Keratinocyte (primary cell): ENCODE measurements at regions not wholly inside any gene's neighbourhood (a gene's known extent, or its start where the extent isn't known, plus 50 kb on each side); places are given as distances from the start of the nearest gene placed in this dataset.

Experiments
- CTCF ChIP-seq, 3 experiments: IDR thresholded peaks in 1 of 3; conservative IDR thresholded peaks in 1 of 3; optimal IDR thresholded peaks in 1 of 3; 2 replicates in 2 of 3; 3 replicates in 1 of 3; pipeline versions ENCODE3 to v1.5.1; 2011; ENCODE audit warnings: low read length in 3 of 3, mild to moderate bottlenecking in 3 of 3, moderate library complexity in 2 of 3, control low read depth in 1 of 3, inconsistent platforms in 1 of 3; ENCODE audit not compliant: insufficient read depth in 2 of 3; ENCODE audit errors: extremely low read depth in 1 of 3
- EZH2 ChIP-seq: IDR thresholded peaks from one replicate; pipeline ENCODE4 v1.6.1; 2012; ENCODE audit warnings: inconsistent platforms, mild to moderate bottlenecking, low read length, moderate library complexity

DNA sequence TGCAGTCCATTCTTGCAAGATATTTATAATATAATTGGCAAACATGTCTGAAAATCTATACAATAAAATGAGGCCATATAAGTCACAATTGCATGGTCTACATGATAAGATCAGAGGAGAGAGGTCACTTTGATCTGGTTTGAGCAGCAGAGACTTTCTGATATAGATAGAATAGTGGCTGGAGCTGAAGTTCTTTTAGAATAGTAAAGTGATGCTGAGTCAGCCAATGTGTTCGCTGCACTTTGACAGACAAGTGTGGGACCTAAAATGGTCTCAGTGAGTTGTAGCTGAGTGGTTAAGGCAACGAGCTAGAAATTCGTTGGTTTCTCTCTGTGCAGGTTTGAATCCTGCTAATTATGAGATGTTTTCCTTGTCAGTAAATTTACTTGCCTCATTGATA, 257.0 kb upstream of the C11orf87 start:
- no peak for TF ChIP-seq CTCF (optimal IDR thresholded peaks at IDR 0.05 in 1 of 3, IDR thresholded peaks at IDR 0.05 in 1 of 3, conservative IDR thresholded peaks at IDR 0.05 in 1 of 3; ENCODE audit: extremely low read depth in 1 of 3, insufficient read depth in 2 of 3, low read length in 3 of 3)
- TF ChIP-seq EZH2, result no peak
